ENCODE measurements at regions not wholly inside any gene's neighbourhood (a gene's known extent, or its start where the extent isn't known, plus 50 kb on each side); places are given as distances from the start of the nearest gene placed in this dataset.

DNA sequence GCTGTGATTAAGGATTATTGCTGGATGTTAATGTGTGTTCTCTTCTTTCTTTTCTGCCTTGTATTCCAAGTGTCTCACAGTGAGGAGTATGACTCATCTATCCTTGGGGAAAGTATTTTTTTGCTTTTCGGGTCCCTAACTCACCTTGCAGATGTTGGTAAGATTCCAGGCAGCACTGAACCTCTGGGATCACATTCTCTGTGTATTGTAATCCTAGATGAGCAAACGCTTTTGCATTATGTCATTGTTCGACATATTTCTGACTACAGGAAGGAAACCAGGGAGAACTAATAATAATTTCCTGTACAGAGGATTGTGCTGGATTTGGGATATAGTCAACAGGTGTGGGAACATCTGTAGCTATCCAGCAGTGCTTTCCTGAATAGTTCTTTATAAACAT, 246.1 kb upstream of the TUT7 start:
- WGBS, 2 donors, result 56 to 62% methylated on average over 3 of the region's 3 CpGs
- no peaks in the 10 kb centered on the region for H3K27me3 ChIP-seq
- no peak for DNase-seq
- no peaks in the 10 kb centered on the region for H3K36me3 ChIP-seq (ENCODE audit: low read depth, missing control alignments)
- H3K9me3 ChIP-seq, result no peaks in the 10 kb centered on the region
- H3K4me3 ChIP-seq, result no peak overlapping the region
- H3K27ac ChIP-seq, result no peak overlapping the region
- no peaks in the 10 kb centered on the region for H3K4me1 ChIP-seq
- intact Hi-C loops (cut with DNase I; ENCODE audit: low total_unique reads), result no loop called here
- TF ChIP-seq, protein P1, sequence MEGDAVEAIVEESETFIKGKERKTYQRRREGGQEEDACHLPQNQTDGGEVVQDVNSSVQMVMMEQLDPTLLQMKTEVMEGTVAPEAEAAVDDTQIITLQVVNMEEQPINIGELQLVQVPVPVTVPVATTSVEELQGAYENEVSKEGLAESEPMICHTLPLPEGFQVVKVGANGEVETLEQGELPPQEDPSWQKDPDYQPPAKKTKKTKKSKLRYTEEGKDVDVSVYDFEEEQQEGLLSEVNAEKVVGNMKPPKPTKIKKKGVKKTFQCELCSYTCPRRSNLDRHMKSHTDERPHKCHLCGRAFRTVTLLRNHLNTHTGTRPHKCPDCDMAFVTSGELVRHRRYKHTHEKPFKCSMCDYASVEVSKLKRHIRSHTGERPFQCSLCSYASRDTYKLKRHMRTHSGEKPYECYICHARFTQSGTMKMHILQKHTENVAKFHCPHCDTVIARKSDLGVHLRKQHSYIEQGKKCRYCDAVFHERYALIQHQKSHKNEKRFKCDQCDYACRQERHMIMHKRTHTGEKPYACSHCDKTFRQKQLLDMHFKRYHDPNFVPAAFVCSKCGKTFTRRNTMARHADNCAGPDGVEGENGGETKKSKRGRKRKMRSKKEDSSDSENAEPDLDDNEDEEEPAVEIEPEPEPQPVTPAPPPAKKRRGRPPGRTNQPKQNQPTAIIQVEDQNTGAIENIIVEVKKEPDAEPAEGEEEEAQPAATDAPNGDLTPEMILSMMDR (IDR thresholded peaks at IDR 0.05), result no peak
- TF ChIP-seq POLR2A (IDR thresholded peaks at IDR 0.05), result no peak

DNA sequence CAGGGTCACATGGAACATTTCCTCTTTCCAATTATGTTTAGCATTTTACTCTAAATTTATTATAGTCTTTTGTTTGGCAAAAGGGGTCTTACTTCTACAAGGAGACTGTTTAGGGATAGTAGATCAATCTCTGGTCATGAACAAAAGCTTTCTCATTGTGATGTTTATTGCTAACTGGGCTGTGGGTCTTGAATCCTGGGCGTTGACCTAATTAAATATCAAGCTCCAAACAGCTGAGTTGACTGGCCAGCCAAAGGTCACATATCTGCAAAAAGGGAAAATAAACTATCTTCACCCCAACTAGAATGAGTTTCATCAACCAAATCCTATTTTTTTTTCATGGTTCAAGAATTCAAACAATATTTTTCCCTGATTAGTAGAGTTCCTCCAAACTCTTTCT, 245.4 kb upstream of the TUT7 start:
- no peak for DNase-seq
- WGBS, 2 donors, result 68 to 70% methylated on average over 1 of the region's 1 CpG
- H3K9me3 ChIP-seq, result no peaks in the 10 kb centered on the region
- no peak overlapping the region for H3K27ac ChIP-seq
- no peaks in the 10 kb centered on the region for H3K36me3 ChIP-seq (ENCODE audit: low read depth, missing control alignments)
- H3K4me3 ChIP-seq, result no peak overlapping the region
- TF ChIP-seq, protein P1 (IDR thresholded peaks at IDR 0.05), result no peak
- TF ChIP-seq POLR2A (IDR thresholded peaks at IDR 0.05), result no peak
- intact Hi-C loops (cut with DNase I; ENCODE audit: low total_unique reads), result no loop called here
- H3K27me3 ChIP-seq, result no peaks in the 10 kb centered on the region
- H3K4me1 ChIP-seq, result no peaks in the 10 kb centered on the region

DNA sequence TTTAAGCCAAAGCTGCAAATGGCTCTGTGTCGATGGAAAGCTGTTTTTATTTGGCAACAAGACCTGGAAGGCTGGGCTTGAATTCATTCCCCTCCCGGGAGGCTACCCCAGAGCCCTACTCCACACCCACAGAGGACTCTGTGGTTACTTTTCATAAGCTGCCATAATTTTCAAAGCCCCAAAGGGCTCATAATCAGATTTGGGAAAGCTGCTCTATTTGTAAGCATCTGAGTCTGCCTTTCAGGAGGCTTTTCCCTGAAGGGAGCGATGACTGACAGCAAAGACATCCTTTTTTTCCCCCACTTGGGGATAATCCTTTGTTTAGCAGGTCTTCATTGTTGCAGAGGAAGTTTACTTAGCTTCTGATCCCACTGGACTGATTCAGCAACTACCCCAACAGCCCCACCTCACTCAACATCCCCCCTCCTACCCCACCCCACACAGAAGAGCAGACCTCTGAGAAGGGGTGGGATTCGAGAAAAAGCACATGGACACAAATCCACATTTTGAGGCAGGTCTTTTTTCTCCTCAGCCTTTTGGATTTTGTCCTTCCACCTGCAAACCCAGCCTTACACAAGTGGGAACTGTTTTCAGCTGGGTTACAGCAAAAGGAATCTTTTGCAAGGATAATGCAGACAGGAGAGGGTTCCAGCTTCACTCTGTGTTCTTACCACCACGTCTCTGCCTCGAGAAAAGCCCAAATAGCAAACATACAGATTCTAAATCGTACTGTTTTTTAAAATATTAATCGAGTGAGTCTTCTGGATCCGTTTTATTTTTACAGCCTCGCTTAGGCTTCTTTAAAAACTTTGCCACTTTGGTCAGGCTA, 244.4 kb upstream of the TUT7 start:
- H3K27me3 ChIP-seq, result no peaks in the 10 kb centered on the region
- no peak overlapping the region for H3K4me3 ChIP-seq
- no peaks in the 10 kb centered on the region for H3K9me3 ChIP-seq
- 59 to 68% methylated on average over 10 of the region's 10 CpGs for WGBS, 2 donors
- H3K4me1 ChIP-seq, result no peaks in the 10 kb centered on the region
- TF ChIP-seq, protein P1 (IDR thresholded peaks at IDR 0.05), result no peak
- TF ChIP-seq POLR2A (IDR thresholded peaks at IDR 0.05), result no peak
- H3K36me3 ChIP-seq (ENCODE audit: low read depth, missing control alignments), result no peaks in the 10 kb centered on the region
- DNase-seq, result no peak
- intact Hi-C loops (cut with DNase I; ENCODE audit: low total_unique reads), result no loop called here
- no peak overlapping the region for H3K27ac ChIP-seq

DNA sequence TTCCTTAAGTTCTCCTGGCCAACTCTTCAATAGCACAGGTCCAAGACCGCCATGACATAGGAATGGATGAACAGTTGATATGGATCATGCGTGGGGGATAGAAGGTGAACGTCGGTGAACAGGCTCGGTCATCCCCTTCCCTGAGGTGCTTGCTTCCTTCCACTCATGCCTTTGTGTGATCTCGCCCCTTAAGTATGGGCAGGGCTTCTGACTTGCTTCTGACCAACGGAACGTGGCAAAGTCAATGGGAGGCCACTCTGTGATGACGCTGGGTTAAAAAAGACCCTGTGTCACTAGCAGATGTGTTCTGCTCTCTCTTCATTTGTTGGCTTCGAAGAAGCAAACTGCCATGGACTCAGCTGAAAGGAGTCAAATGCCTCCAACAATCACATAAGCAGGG, 240.5 kb upstream of the TUT7 start:
- H3K9me3 ChIP-seq, result no peaks in the 10 kb centered on the region
- WGBS, 2 donors, result 81 to 83% methylated on average over 10 of the region's 10 CpGs
- intact Hi-C loops (cut with DNase I; ENCODE audit: low total_unique reads), result no loop called here
- H3K27ac ChIP-seq, result no peak overlapping the region
- no peaks in the 10 kb centered on the region for H3K36me3 ChIP-seq (ENCODE audit: low read depth, missing control alignments)
- no peak overlapping the region for H3K4me3 ChIP-seq
- DNase-seq, result no peak
- TF ChIP-seq POLR2A (IDR thresholded peaks at IDR 0.05), result no peak
- TF ChIP-seq, protein P1 (IDR thresholded peaks at IDR 0.05), result no peak
- no peaks in the 10 kb centered on the region for H3K4me1 ChIP-seq
- H3K27me3 ChIP-seq, result no peaks in the 10 kb centered on the region

DNA sequence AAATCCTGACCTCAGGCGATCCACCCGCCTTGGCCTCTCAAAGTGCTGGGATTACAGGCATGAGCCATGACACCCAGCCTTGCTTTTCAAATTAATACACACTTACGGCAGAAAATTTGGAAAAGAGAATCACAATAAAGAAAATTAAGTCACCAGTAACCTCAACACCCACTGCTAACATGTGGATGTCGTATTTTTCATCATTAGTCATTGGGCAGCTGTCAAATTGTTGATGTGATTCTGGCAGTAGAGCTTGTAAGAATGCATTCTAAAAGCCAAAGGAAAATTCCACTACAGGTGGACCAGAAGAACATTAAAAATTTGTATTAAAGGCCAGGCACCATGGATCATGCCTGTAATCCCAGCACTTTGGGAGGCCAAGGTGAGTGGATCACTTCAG, 237.3 kb upstream of the TUT7 start:
- Histone ChIP-seq H3K4me3 (no peak overlapping the region), H3K4me1 (no peaks in the 10 kb centered on the region), H3K27me3 (no peaks in the 10 kb centered on the region), H3K9me3 (no peaks in the 10 kb centered on the region), H3K36me3 (ENCODE audit: low read depth, missing control alignments) (no peaks in the 10 kb centered on the region), H3K27ac (no peak overlapping the region)
- DNase-seq, result no peak
- intact Hi-C loops (cut with DNase I; ENCODE audit: low total_unique reads), result no loop called here
- WGBS, 2 donors, result 79 to 82% methylated on average over 4 of the region's 4 CpGs
- TF ChIP-seq, protein P1 (IDR thresholded peaks at IDR 0.05), result no peak
- no peak for TF ChIP-seq POLR2A (IDR thresholded peaks at IDR 0.05)
